SK-N-SH (cell line): ENCODE measurements at regions not wholly inside any gene's neighbourhood (a gene's known extent, or its start where the extent isn't known, plus 50 kb on each side); places are given as distances from the start of the nearest gene placed in this dataset.

Experiments
- CTCF ChIA-PET: fragments of 300-600, 350-600 bp; formaldehyde crosslinking; extraction: SDS; loops from one replicate; lab custom pipeline; 2021; lab: Yijun Ruan, JAX
- POLR2A ChIA-PET: fragments of 350-600 bp; sonication (Branson Sonifier 250); formaldehyde crosslinking; extraction: SDS; loops from one replicate; lab custom pipeline; 2020; ENCODE audit warnings: antibody characterized with exemption, inconsistent platforms; lab: Yijun Ruan, JAX
- DNase-seq: peaks from one replicate; pipeline ENCODE4 v3.0.0; 2012
- H2AFZ ChIP-seq: fragments of 200-600 bp; sonication (generic); 2 replicates; pipeline ENCODE4 v1.8.1; 2016; ENCODE audit warnings: antibody characterized with exemption, mild to moderate bottlenecking, low read depth
- H3F3A ChIP-seq: fragments of 200-600 bp; sonication (generic); replicated peaks from 2 replicates; pipeline ENCODE3; 2016; ENCODE audit warnings: antibody characterized with exemption, mild to moderate bottlenecking; ENCODE audit not compliant: insufficient read depth
- H3K27ac ChIP-seq, 2 experiments: fragments of 200-500 bp in 1 of 2; fragments of 200-600 bp in 1 of 2; sonication (Bioruptor generic) in 1 of 2; sonication (generic), shearing (Covaris generic) in 1 of 2; 2 replicates each; pipeline versions ENCODE4 v1.5.1 to v1.6.1; 2014 to 2016; ENCODE audit warnings: low read depth in 2 of 2, inconsistent platforms in 1 of 2, low read length in 1 of 2, mild to moderate bottlenecking in 1 of 2, mixed read lengths in 1 of 2
- H3K27me3 ChIP-seq: fragments of 200-600 bp; sonication (generic), shearing (Covaris generic); 2 replicates; pipeline ENCODE4 v1.6.1; 2016; ENCODE audit warnings: mixed run types; ENCODE audit not compliant: insufficient read depth
- H3K36me3 ChIP-seq, 2 experiments: fragments of 200-500 bp in 1 of 2; fragments of 200-600 bp in 1 of 2; sonication (Bioruptor generic) in 1 of 2; sonication (generic) in 1 of 2; replicated peaks in 1 of 2; 2 replicates each; pipeline versions ENCODE3 to v1.5.1; 2014 to 2016; ENCODE audit warnings: low read length in 1 of 2, mild to moderate bottlenecking in 1 of 2; ENCODE audit not compliant: insufficient read depth in 2 of 2, control insufficient read depth in 1 of 2
- H3K4me1 ChIP-seq, 2 experiments: fragments of 200-500 bp in 1 of 2; fragments of 200-600 bp in 1 of 2; sonication (Bioruptor generic) in 1 of 2; sonication (generic), shearing (Covaris generic) in 1 of 2; 2 replicates each; pipeline versions ENCODE4 v1.5.1 to v1.6.1; 2014 to 2016; ENCODE audit warnings: low read depth in 1 of 2, low read length in 1 of 2, mixed run types in 1 of 2; ENCODE audit not compliant: insufficient read depth in 2 of 2, control insufficient read depth in 1 of 2
- H3K4me2 ChIP-seq: fragments of 200-600 bp; sonication (generic), shearing (Covaris generic); 2 replicates; pipeline ENCODE4 v1.6.1; 2017; ENCODE audit warnings: mixed run types
- H3K4me3 ChIP-seq, 2 experiments: fragments of 200-500 bp in 1 of 2; fragments of 200-600 bp in 1 of 2; sonication (Bioruptor generic) in 1 of 2; sonication (generic), shearing (Covaris generic) in 1 of 2; 2 replicates each; pipeline versions ENCODE4 v1.5.1 to v1.8.1; 2014 to 2016; ENCODE audit warnings: low read depth in 2 of 2, inconsistent platforms in 1 of 2, low read length in 1 of 2, mild to moderate bottlenecking in 1 of 2, mixed read lengths in 1 of 2, moderate library complexity in 1 of 2
- H3K79me2 ChIP-seq: fragments of 200-600 bp; sonication (generic); 2 replicates; pipeline ENCODE4 v1.8.1; 2017; ENCODE audit warnings: mild to moderate bottlenecking; ENCODE audit not compliant: insufficient read depth
- H3K9ac ChIP-seq: fragments of 200-600 bp; sonication (generic); 2 replicates; pipeline ENCODE4 v1.6.1; 2017; ENCODE audit warnings: mixed run types
- H3K9me2 ChIP-seq: fragments of 200-600 bp; sonication (generic); 2 replicates; pipeline ENCODE4 v1.6.1; 2017; ENCODE audit warnings: mixed run types
- H3K9me3 ChIP-seq: fragments of 200-600 bp; sonication (generic); 2 replicates; pipeline ENCODE4 v1.6.1; 2017; ENCODE audit warnings: mixed run types, mild to moderate bottlenecking, moderate library complexity
- H4K20me1 ChIP-seq: fragments of 200-600 bp; sonication (generic); 2 replicates; pipeline ENCODE4 v1.6.1; 2017; ENCODE audit warnings: mild to moderate bottlenecking, mixed run types; ENCODE audit not compliant: insufficient read depth
- CHD2 ChIP-seq: fragments of 150-350 bp; IDR thresholded peaks from 2 replicates; pipeline ENCODE4 v1.6.1; 2018; ENCODE audit warnings: low read length; ENCODE audit not compliant: partially characterized antibody
- ELF1 ChIP-seq: IDR thresholded peaks from 2 replicates; pipeline ENCODE4 v1.4.0; 2012
- EP300 ChIP-seq, 2 experiments: IDR thresholded peaks; 2 replicates each; pipeline versions ENCODE4 v1.4.0 to v1.6.1; 2012; ENCODE audit warnings: borderline replicate concordance in 1 of 2, low read depth in 1 of 2, low read length in 1 of 2
- FOXM1 ChIP-seq: IDR thresholded peaks from 2 replicates; pipeline ENCODE4 v1.4.0; 2012; ENCODE audit warnings: low read depth, mild to moderate bottlenecking
- GABPA ChIP-seq: IDR thresholded peaks from 2 replicates; pipeline ENCODE4 v1.4.0; 2012; ENCODE audit warnings: low read depth, mild to moderate bottlenecking
- GATA2 ChIP-seq: sonication (generic); formaldehyde crosslinking; IDR thresholded peaks from 2 replicates; pipeline ENCODE4 v1.5.0; 2020; ENCODE audit warnings: mild to moderate bottlenecking, missing genetic modification reagents
- JUND ChIP-seq: IDR thresholded peaks from 2 replicates; pipeline ENCODE4 v1.4.0; 2012
- MAX ChIP-seq: IDR thresholded peaks from 2 replicates; pipeline ENCODE4 v1.4.0; 2012; ENCODE audit warnings: low read depth
- MXI1 ChIP-seq: IDR thresholded peaks from 2 replicates; pipeline ENCODE4 v1.6.1; 2012; ENCODE audit warnings: mild to moderate bottlenecking, low read depth, low read length, improper control_type of control experiment
- NFIC ChIP-seq: IDR thresholded peaks from 2 replicates; pipeline ENCODE4 v1.4.0; 2012; ENCODE audit warnings: borderline replicate concordance
- PBX3 ChIP-seq: IDR thresholded peaks from 2 replicates; pipeline ENCODE4; 2012
- POLR2AphosphoS5 ChIP-seq: IDR thresholded peaks from 2 replicates; pipeline ENCODE4 v1.6.1; 2012; ENCODE audit warnings: low read depth, low read length
- RAD21 ChIP-seq: IDR thresholded peaks from 2 replicates; pipeline ENCODE4 v1.6.1; 2012; ENCODE audit warnings: mild to moderate bottlenecking, low read length
- RCOR1 ChIP-seq: fragments of 150-350 bp; IDR thresholded peaks from 2 replicates; pipeline ENCODE4 v1.6.1; 2017; ENCODE audit warnings: antibody characterized with exemption, low read length
- RFX5 ChIP-seq: IDR thresholded peaks from 2 replicates; pipeline ENCODE4 v1.6.1; 2012; ENCODE audit warnings: mild to moderate bottlenecking, improper control_type of control experiment, low read length
- SMC3 ChIP-seq: IDR thresholded peaks from 2 replicates; pipeline ENCODE4 v1.6.1; 2012; ENCODE audit warnings: low read depth, low read length, improper control_type of control experiment
- TCF12 ChIP-seq: IDR thresholded peaks from 2 replicates; pipeline ENCODE4 v1.4.0; 2012
- YY1 ChIP-seq: IDR thresholded peaks from 2 replicates; pipeline ENCODE4 v1.4.0; 2012; ENCODE audit warnings: low read depth, mild to moderate bottlenecking
- ZBTB33 ChIP-seq: IDR thresholded peaks from 2 replicates; pipeline ENCODE4 v1.4.0; 2012; ENCODE audit warnings: low read depth, borderline replicate concordance
- WGBS: methylation state at CpG from one replicate; pipeline ENCODE4 v1.1.6; 2017; ENCODE audit warnings: low lambda C conversion rate; 5-methylcytosine and 5-hydroxymethylcytosine counted together

- POLR2A ChIA-PET, result no interaction called here
Measured at GRCh38 chr10:91335147-91335546, 75.0 kb upstream of the HECTD2 start.

DNA sequence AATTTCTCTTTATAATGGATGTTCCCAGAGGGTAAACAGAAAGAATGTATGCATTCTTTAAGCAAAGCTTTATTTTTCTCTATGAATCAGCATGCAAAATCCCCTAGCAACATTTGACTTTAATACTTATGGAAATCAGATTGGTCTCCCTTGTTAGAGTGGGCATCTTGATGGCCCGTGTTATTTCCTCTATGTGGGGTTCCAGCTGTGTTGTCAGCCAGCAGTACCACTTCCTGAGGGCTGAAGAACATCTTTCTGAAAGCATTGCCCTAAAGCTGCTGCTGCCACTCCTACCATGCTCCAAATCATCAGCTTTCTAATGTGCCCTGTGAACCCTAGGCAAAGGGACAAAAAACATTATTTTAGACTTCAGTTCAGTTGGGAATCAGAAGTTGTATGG lies 70.4 kb upstream of the HECTD2 start:
- H3K36me3 ChIP-seq, result no peaks in the 10 kb centered on the region
- no peak for DNase-seq
- H2AFZ ChIP-seq, result no peak overlapping the region
- TF ChIP-seq RFX5 (peak; percentile 74; the same call in 1 of the 2 replicates), GATA2 (CRISPR knock-in tag) (no peak)
- ChIA-PET CTCF (interaction anchor here (0.7 to 2.5 kb wide), 3 partner anchors 30 to 42 kb away, joined by 3 to 7 read pairs (median 5); no protein-coding TSS in a partner anchor), POLR2A (no interaction called here)
- H3K27me3 ChIP-seq, result no peaks in the 10 kb centered on the region
- H3K79me2 ChIP-seq, result no peaks in the 10 kb centered on the region
- H3K9me3 ChIP-seq, result no peaks in the 10 kb centered on the region
- no peaks in the 10 kb centered on the region for H3K9me2 ChIP-seq
- no peak overlapping the region for H3K4me2 ChIP-seq
- H3F3A ChIP-seq, result peaks cover 11% of the 10 kb centered on the region
- H3K27ac ChIP-seq, result no peak overlapping the region
- peaks cover 8 to 16% of the 10 kb centered on the region in 2 experiments; a peak in 3 of 4 replicates for H3K4me1 ChIP-seq
- H3K4me3 ChIP-seq, result no peak overlapping the region
- no peak overlapping the region for H3K9ac ChIP-seq
- H4K20me1 ChIP-seq, result no peaks in the 10 kb centered on the region
- 100% methylated on average over 1 of the region's 1 CpG for WGBS

More at GRCh38 chr10:91335147-91335546, 75.0 kb upstream of the HECTD2 start:
- Histone ChIP-seq H3K4me3 (no peak overlapping the region), H3K79me2 (no peaks in the 10 kb centered on the region), H3K9me2 (no peaks in the 10 kb centered on the region), H3K27me3 (no peaks in the 10 kb centered on the region), H3K36me3 (no peaks in the 10 kb centered on the region), H4K20me1 (no peaks in the 10 kb centered on the region), H3F3A (peaks cover 5% of the 10 kb centered on the region), H3K27ac (no peak overlapping the region), H3K9ac (no peak overlapping the region), H3K4me1 (peaks cover 0 to 5% of the 10 kb centered on the region in 2 experiments; a peak in 1 of 4 replicates), H2AFZ (no peak overlapping the region), H3K4me2 (no peak overlapping the region), H3K9me3 (no peaks in the 10 kb centered on the region)
- DNase-seq, result no peak
- no peak for TF ChIP-seq EP300 (IDR thresholded peaks at IDR 0.05; ENCODE audit: borderline replicate concordance in 1 of 2, low read depth in 1 of 2, low read length in 1 of 2)
- 75% methylated on average over 3 of the region's 3 CpGs for WGBS
- CTCF ChIA-PET, result no interaction called here

DNA sequence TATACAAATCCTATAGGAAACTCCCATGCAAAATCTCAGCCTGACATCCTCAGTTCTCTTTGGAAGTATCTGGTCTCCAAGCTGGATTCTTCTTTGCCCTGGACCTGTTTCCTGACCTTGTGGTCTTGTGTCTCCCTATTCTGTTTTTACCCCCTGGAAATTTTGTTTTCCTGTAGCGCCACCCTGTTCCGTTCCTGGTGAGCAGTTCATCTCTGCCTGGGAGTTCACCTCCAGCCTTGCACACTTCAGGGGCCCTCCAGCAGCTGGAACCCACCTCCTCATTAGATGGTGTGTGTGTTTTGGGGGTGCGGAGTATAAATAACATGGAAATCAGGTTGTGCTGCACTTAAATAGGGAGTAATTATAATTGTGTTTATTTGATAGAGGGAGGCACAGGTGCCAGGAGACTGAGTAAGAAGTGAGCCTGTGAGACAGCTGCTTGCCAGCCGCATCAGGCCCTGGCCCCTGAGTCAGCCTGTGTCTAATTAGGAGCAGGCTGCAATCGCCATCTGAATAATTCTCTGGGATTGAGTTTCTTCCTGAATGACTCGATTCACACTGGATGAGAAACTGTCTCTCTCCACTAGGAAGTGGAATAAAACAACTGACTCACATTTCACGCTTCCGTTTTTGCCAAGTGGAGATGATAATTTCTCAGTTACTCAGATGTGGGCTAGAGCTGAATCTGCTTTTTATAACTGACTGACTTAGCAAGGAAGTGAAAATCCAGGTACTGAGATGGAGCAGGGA lies 69.4 kb upstream of the HECTD2 start:
- Histone ChIP-seq H3K4me2 (peak overlapping the region; percentile 67), H3K9ac (peak overlapping the region; percentile 17; the same call in 1 of the 2 replicates), H3K79me2 (no peaks in the 10 kb centered on the region), H3K27me3 (no peaks in the 10 kb centered on the region), H3K27ac (peak overlapping the region; percentile 71 to 75), H3F3A (peaks cover 19% of the 10 kb centered on the region), H3K36me3 (no peaks in the 10 kb centered on the region), H3K4me1 (peaks cover 8 to 16% of the 10 kb centered on the region in 2 experiments; a peak in 3 of 4 replicates), H2AFZ (peak overlapping the region; percentile 4; the same call in 1 of the 2 replicates), H3K9me2 (no peaks in the 10 kb centered on the region), H3K4me3 (no peak overlapping the region), H4K20me1 (no peaks in the 10 kb centered on the region), H3K9me3 (no peaks in the 10 kb centered on the region)
- DNase-seq, result peak; percentile 42
- POLR2A ChIA-PET, result no interaction called here
- WGBS, result 31% methylated on average over 8 of the region's 8 CpGs
- CTCF ChIA-PET, result interaction anchor here (0.6 to 2.5 kb wide), 5 partner anchors 8 to 295 kb away, joined by 3 to 7 read pairs (median 4); no protein-coding TSS in a partner anchor
- TF ChIP-seq FOXM1, result peak; percentile 81
- TF ChIP-seq NFIC, result peak; percentile 78; the same call in 1 of the 2 replicates
- TF ChIP-seq SMC3, result no peak
- peak; percentile 44; the same call in 1 of the 2 replicates for TF ChIP-seq GABPA
- TF ChIP-seq JUND, result peak; percentile 84
- no peak for TF ChIP-seq RAD21
- peak; percentile 34 for TF ChIP-seq CHD2
- peak; percentile 59 for TF ChIP-seq MAX
- peak; percentile 67 for TF ChIP-seq RCOR1
- TF ChIP-seq TCF12, result peak; percentile 100
- TF ChIP-seq EP300 (IDR thresholded peaks at IDR 0.05; ENCODE audit: borderline replicate concordance in 1 of 2, low read depth in 1 of 2, low read length in 1 of 2), result peak in 1 of 2 experiments; percentile 92; a peak in 2 of 4 replicates
- TF ChIP-seq PBX3, result peak; percentile 84
- TF ChIP-seq ELF1, result peak; percentile 54; the same call in 1 of the 2 replicates
- peak; percentile 54; the same call in 1 of the 2 replicates for TF ChIP-seq YY1
- TF ChIP-seq ZBTB33, result 0 out of 2 replicates have a peak, but pooled peaks have one; percentile 17
- TF ChIP-seq RFX5, result no peak
- peak; percentile 76; the same call in 1 of the 2 replicates for TF ChIP-seq POLR2AphosphoS5
- TF ChIP-seq MXI1, result no peak
